GM21447 (cell line): ENCODE measurements at regions not wholly inside any gene's neighbourhood (a gene's known extent, or its start where the extent isn't known, plus 50 kb on each side); places are given as distances from the start of the nearest gene placed in this dataset.

Experiments used
- ATAC-seq: cut with Tn5 transposase; IDR thresholded peaks from one replicate; pipeline ENCODE4 v1.9.1; 2021; ENCODE audit not compliant: unreplicated experiment

- no peak for ATAC-seq
Observed at GRCh38 chr17:79298799-79299198, 224.2 kb downstream of the ENGASE start.

GRCh38 chr17:79296243-79296642, 221.6 kb downstream of the ENGASE start:
- ATAC-seq = no peak

- ATAC-seq = no peak
Observed at GRCh38 chr17:79295307-79295706, 220.7 kb downstream of the ENGASE start.

- no peak for ATAC-seq
Observed at GRCh38 chr17:79294459-79295071, 219.9 kb downstream of the ENGASE start.

- no peak for ATAC-seq
Observed at GRCh38 chr17:79292501-79292900, 217.9 kb downstream of the ENGASE start.

- no peak for ATAC-seq
Observed at GRCh38 chr17:79291391-79291790, 216.8 kb downstream of the ENGASE start.

GRCh38 chr17:79290726-79291125, 216.1 kb downstream of the ENGASE start:
- ATAC-seq = no peak

- ATAC-seq = no peak
Observed at GRCh38 chr17:79288950-79289349, 214.3 kb downstream of the ENGASE start.

- ATAC-seq = no peak
Observed at GRCh38 chr17:79286440-79286839, 211.8 kb downstream of the ENGASE start.

GRCh38 chr17:79285973-79286372, 211.3 kb downstream of the ENGASE start:
- no peak for ATAC-seq

- ATAC-seq = no peak
Observed at GRCh38 chr17:79282294-79282693, 207.7 kb downstream of the ENGASE start.

GRCh38 chr17:79281803-79282202, 207.2 kb downstream of the ENGASE start:
- no peak for ATAC-seq

GRCh38 chr17:79280866-79281572, 206.4 kb downstream of the ENGASE start:
- ATAC-seq = no peak

- ATAC-seq = no peak
Observed at GRCh38 chr17:79280010-79280409, 205.4 kb downstream of the ENGASE start.

GRCh38 chr17:79279320-79279719, 204.7 kb downstream of the ENGASE start:
- ATAC-seq = no peak

- no peak for ATAC-seq
Observed at GRCh38 chr17:79276821-79277220, 202.2 kb downstream of the ENGASE start.

GRCh38 chr17:79273660-79274059, 199.0 kb downstream of the ENGASE start:
- no peak for ATAC-seq

GRCh38 chr17:79272666-79273219, 198.1 kb downstream of the ENGASE start:
- no peak for ATAC-seq

GRCh38 chr17:79272220-79272619, 197.6 kb downstream of the ENGASE start:
- ATAC-seq = no peak

- ATAC-seq = no peak
Observed at GRCh38 chr17:79269620-79270019, 195.0 kb downstream of the ENGASE start.

- ATAC-seq = no peak
Observed at GRCh38 chr17:79263191-79263590, 188.6 kb downstream of the ENGASE start.

GRCh38 chr17:79262624-79263023, 188.0 kb downstream of the ENGASE start:
- no peak for ATAC-seq
